ENCODE measurements at regions not wholly inside any gene's neighbourhood (a gene's known extent, or its start where the extent isn't known, plus 50 kb on each side); places are given as distances from the start of the nearest gene placed in this dataset.

DNA sequence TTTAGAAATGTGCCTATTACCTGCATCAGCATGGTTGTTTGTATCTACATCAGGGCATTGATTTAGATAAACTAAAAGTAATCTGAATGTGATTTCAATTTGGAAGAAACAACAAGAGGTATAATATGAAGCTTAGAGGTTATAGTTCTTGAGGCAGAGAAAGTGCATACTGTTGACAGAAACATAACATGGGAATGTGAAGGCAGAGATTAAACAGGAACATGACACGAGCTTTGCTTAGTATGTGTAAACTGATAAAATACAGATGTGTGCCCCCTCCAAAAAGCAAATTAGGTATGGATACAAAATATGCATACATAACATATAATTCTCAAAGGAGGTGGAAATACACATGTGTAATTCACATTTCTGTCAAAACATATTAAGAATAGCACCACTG is 1180.2 kb upstream of the ADGRL3 start:
- 0% methylated on average over 1 of the region's 1 CpG for WGBS (ENCODE audit: insufficient coverage, insufficient replicate concordance, low lambda C conversion rate, missing lambda C conversion rate)
- ChIA-PET POLR2A (no interaction called here), SMC1A (ENCODE audit: uncharacterized antibody, unreplicated experiment) (no interaction called here), CTCF (interaction anchor here (0.7 kb wide), 1 partner anchor 22 kb away, joined by 3 read pairs; no protein-coding TSS in a partner anchor), RAD21 (ENCODE audit: unreplicated experiment) (no interaction called here)
- no peak overlapping the region for H3K27ac ChIP-seq (ENCODE audit: control insufficient read depth, insufficient read depth)
- H3K4me2 ChIP-seq (ENCODE audit: control insufficient read depth, insufficient read depth), result no peak overlapping the region
- TF ChIP-seq USF1 (IDR thresholded peaks at IDR 0.05; ENCODE audit: borderline replicate concordance, extremely low read length, insufficient read depth, low read depth, low read length) (no peak), FOXK2 (IDR thresholded peaks at IDR 0.05) (no peak), HDAC6 (IDR thresholded peaks at IDR 0.05; ENCODE audit: unreplicated experiment) (no peak), CEBPB (IDR thresholded peaks at IDR 0.05; ENCODE audit: borderline replicate concordance in 1 of 2, low read depth in 2 of 2, low read length in 2 of 2) (no peak), CBX3 (IDR thresholded peaks at IDR 0.05; ENCODE audit: borderline replicate concordance, low read depth) (no peak), RAD51 (IDR thresholded peaks at IDR 0.05) (no peak), ATF7 (IDR thresholded peaks at IDR 0.05; ENCODE audit: low read depth) (no peak), EED (IDR thresholded peaks at IDR 0.05; ENCODE audit: low read depth) (no peak), PAX5 (IDR thresholded peaks at IDR 0.05; ENCODE audit: borderline replicate concordance, low read depth, low read length) (no peak), GABPA (IDR thresholded peaks at IDR 0.05; ENCODE audit: low read depth) (no peak), BHLHE40 (IDR thresholded peaks at IDR 0.05; ENCODE audit: borderline replicate concordance in 1 of 2, low read depth in 2 of 2, low read length in 1 of 2) (no peak), MLLT1 (IDR thresholded peaks at IDR 0.05) (no peak), SP1 (IDR thresholded peaks at IDR 0.05; ENCODE audit: low read depth, low read length) (no peak), ZNF217 (IDR thresholded peaks at IDR 0.05) (no peak), TCF3 (IDR thresholded peaks at IDR 0.05; ENCODE audit: borderline replicate concordance, insufficient read depth, low read depth, low read length) (no peak), ZBTB33 (IDR thresholded peaks at IDR 0.05) (no peak)
- TF ChIP-seq, protein P1, sequence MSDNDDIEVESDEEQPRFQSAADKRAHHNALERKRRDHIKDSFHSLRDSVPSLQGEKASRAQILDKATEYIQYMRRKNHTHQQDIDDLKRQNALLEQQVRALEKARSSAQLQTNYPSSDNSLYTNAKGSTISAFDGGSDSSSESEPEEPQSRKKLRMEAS (IDR thresholded peaks at IDR 0.05; ENCODE audit: low read depth, low read length), result no peak
- ATAC-seq (no peak), FAIRE-seq (no peak), DNase-seq (ENCODE audit: low read depth, low spot score) (no peak)
- no peaks in the 10 kb centered on the region for H3K4me1 ChIP-seq (ENCODE audit: control insufficient read depth, insufficient read depth, low read length)
- H3K9ac ChIP-seq (ENCODE audit: control insufficient read depth, insufficient read depth, low read length), result no peak overlapping the region
- no peaks in the 10 kb centered on the region for H3K79me2 ChIP-seq (ENCODE audit: control insufficient read depth, insufficient read depth, low read length)
- no peaks in the 10 kb centered on the region for H4K20me1 ChIP-seq (ENCODE audit: control insufficient read depth, insufficient read depth)
- BruUV-seq (replicated peaks), result no TSS peak
- intact Hi-C loops (cut with micrococcal nuclease; ENCODE audit: unreplicated experiment) (no loop called here), in situ Hi-C loops (cut with MboI) (no loop called here)
- H3K9me3 ChIP-seq (replicated peaks; ENCODE audit: control insufficient read depth, insufficient read depth, low read length), result no peaks in the 10 kb centered on the region
- no peaks in the 10 kb centered on the region for H3K36me3 ChIP-seq (ENCODE audit: control insufficient read depth in 2 of 2, insufficient read depth in 2 of 2, low read length in 1 of 2)
- H3K27me3 ChIP-seq (replicated peaks in 1 of 2; ENCODE audit: control insufficient read depth in 2 of 2, insufficient read depth in 2 of 2, low read length in 1 of 2), result no peaks in the 10 kb centered on the region
- H3K4me3 ChIP-seq, result no peak overlapping the region
- no peak overlapping the region for H2AFZ ChIP-seq (ENCODE audit: control insufficient read depth, low read depth, low read length)

Measured in GM12878 (cell line).